Fibroblast of lung (primary cell): ENCODE measurements at regions not wholly inside any gene's neighbourhood (a gene's known extent, or its start where the extent isn't known, plus 50 kb on each side); places are given as distances from the start of the nearest gene placed in this dataset.

ENCODE experiments used
- DNase-seq, 2 donors: peaks; one replicate each; pipeline versions ENCODE4 v3.0.0 to v3.0.0-alpha.2; 2010; ENCODE audit warnings: low read depth in 2 of 2
- H2AFZ ChIP-seq: 2 replicates; pipeline ENCODE4 v1.5.1; 2012; ENCODE audit warnings: low read length, control low read depth, inconsistent platforms
- H3K27ac ChIP-seq: 2 replicates; pipeline ENCODE4 v1.5.1; 2011; ENCODE audit warnings: low read length, control low read depth; ENCODE audit not compliant: insufficient read depth
- H3K27me3 ChIP-seq: 2 replicates; pipeline ENCODE4 v1.5.1; 2011; ENCODE audit warnings: mild to moderate bottlenecking, low read length; ENCODE audit not compliant: control insufficient read depth, insufficient read depth
- H3K36me3 ChIP-seq: 2 replicates; pipeline ENCODE4 v1.5.1; 2011; ENCODE audit warnings: low read length; ENCODE audit not compliant: control insufficient read depth, insufficient read depth
- H3K4me1 ChIP-seq: 2 replicates; pipeline ENCODE4 v1.5.1; 2011; ENCODE audit warnings: low read length; ENCODE audit not compliant: control insufficient read depth, insufficient read depth; ENCODE audit errors: extremely low read depth
- H3K4me2 ChIP-seq: 2 replicates; pipeline ENCODE4 v1.5.1; 2011; ENCODE audit warnings: low read length, control low read depth; ENCODE audit not compliant: insufficient read depth; ENCODE audit errors: extremely low read depth
- H3K4me3 ChIP-seq, 4 experiments: fragments of 200-600 bp in 1 of 4; sonication (generic) in 1 of 4; replicated peaks in 1 of 4; 2 replicates each; pipeline ENCODE4 v1.5.1; 2011 to 2016; ENCODE audit warnings: low read length in 4 of 4, low read depth in 3 of 4, mild to moderate bottlenecking in 3 of 4, control low read depth in 2 of 4, inconsistent platforms in 1 of 4, mixed read lengths in 1 of 4; ENCODE audit not compliant: insufficient read depth in 1 of 4; ENCODE audit errors: control extremely low read depth in 1 of 4
- H3K79me2 ChIP-seq: 2 replicates; pipeline ENCODE4 v1.5.1; 2012; ENCODE audit warnings: mild to moderate bottlenecking, low read length, inconsistent platforms; ENCODE audit not compliant: control insufficient read depth, insufficient read depth
- H3K9ac ChIP-seq: 2 replicates; pipeline ENCODE4 v1.5.1; 2011; ENCODE audit warnings: mild to moderate bottlenecking, low read length, control low read depth; ENCODE audit not compliant: insufficient read depth
- H3K9me3 ChIP-seq: 2 replicates; pipeline ENCODE4 v1.5.1; 2012; ENCODE audit warnings: low read depth, low read length; ENCODE audit not compliant: control insufficient read depth, insufficient read depth
- H4K20me1 ChIP-seq: 2 replicates; pipeline ENCODE4 v1.5.1; 2011; ENCODE audit warnings: low read length; ENCODE audit not compliant: control insufficient read depth, insufficient read depth; ENCODE audit errors: extremely low read depth
- CTCF ChIP-seq, 2 donors: IDR thresholded peaks in 1 of 2; conservative IDR thresholded peaks in 1 of 2; 1 replicate in 1 of 2; 2 replicates in 1 of 2; pipeline ENCODE4 v1.5.1; 2011 to 2012; ENCODE audit warnings: low read length in 2 of 2, control low read depth in 1 of 2, inconsistent platforms in 1 of 2, low read depth in 1 of 2, mild to moderate bottlenecking in 1 of 2
- EZH2 ChIP-seq: IDR thresholded peaks from 2 replicates; pipeline ENCODE4 v1.5.1; 2012; ENCODE audit warnings: low read length, control low read depth, mild to moderate bottlenecking; ENCODE audit errors: missing control alignments

- Histone ChIP-seq H3K9ac (no peak overlapping the region), H3K9me3 (no peaks in the 10 kb centered on the region), H4K20me1 (no peaks in the 10 kb centered on the region), H3K4me2 (no peak overlapping the region), H3K4me1 (no peaks in the 10 kb centered on the region), H3K4me3 (no peak overlapping the region), H2AFZ (no peak overlapping the region), H3K36me3 (no peaks in the 10 kb centered on the region), H3K27ac (no peak overlapping the region), H3K27me3 (no peaks in the 10 kb centered on the region), H3K79me2 (no peaks in the 10 kb centered on the region)
- no peak for TF ChIP-seq CTCF (conservative IDR thresholded peaks at IDR 0.05 in 1 of 2, IDR thresholded peaks at IDR 0.05 in 1 of 2; ENCODE audit: low read depth in 1 of 2, low read length in 2 of 2)
- no peak for TF ChIP-seq EZH2
- no peak for DNase-seq
Observed at GRCh38 chr7:17544401-17544800, 245.9 kb downstream of the AHR start.

- H3K4me2 ChIP-seq, result no peak overlapping the region
Observed at GRCh38 chr7:17545348-17545747, 246.9 kb downstream of the AHR start.

GRCh38 chr7:17546189-17546588 lies 247.7 kb downstream of the AHR start:
- H3K9ac ChIP-seq, result no peak overlapping the region
- H3K4me3 ChIP-seq, result no peak overlapping the region
- no peaks in the 10 kb centered on the region for H4K20me1 ChIP-seq
- no peak for DNase-seq
- H3K36me3 ChIP-seq, result no peaks in the 10 kb centered on the region
- no peak overlapping the region for H3K4me2 ChIP-seq
- no peaks in the 10 kb centered on the region for H3K9me3 ChIP-seq
- no peak for TF ChIP-seq CTCF (conservative IDR thresholded peaks at IDR 0.05 in 1 of 2, IDR thresholded peaks at IDR 0.05 in 1 of 2; ENCODE audit: low read depth in 1 of 2, low read length in 2 of 2)
- H2AFZ ChIP-seq, result no peak overlapping the region
- no peaks in the 10 kb centered on the region for H3K4me1 ChIP-seq
- no peak overlapping the region for H3K27ac ChIP-seq
- no peaks in the 10 kb centered on the region for H3K79me2 ChIP-seq
- H3K27me3 ChIP-seq, result no peaks in the 10 kb centered on the region

More at GRCh38 chr7:17545348-17545747, 246.9 kb downstream of the AHR start:
- Histone ChIP-seq H2AFZ (no peak overlapping the region), H3K27ac (no peak overlapping the region), H3K9ac (no peak overlapping the region), H3K79me2 (no peaks in the 10 kb centered on the region), H3K9me3 (no peaks in the 10 kb centered on the region), H3K36me3 (no peaks in the 10 kb centered on the region), H3K4me3 (no peak overlapping the region), H3K4me1 (no peaks in the 10 kb centered on the region), H3K27me3 (no peaks in the 10 kb centered on the region), H4K20me1 (no peaks in the 10 kb centered on the region)
- TF ChIP-seq CTCF (conservative IDR thresholded peaks at IDR 0.05 in 1 of 2, IDR thresholded peaks at IDR 0.05 in 1 of 2; ENCODE audit: low read depth in 1 of 2, low read length in 2 of 2) (no peak), EZH2 (no peak)
- peak; percentile 43 to 67 for DNase-seq
